ENCODE measurements at regions not wholly inside any gene's neighbourhood (a gene's known extent, or its start where the extent isn't known, plus 50 kb on each side); places are given as distances from the start of the nearest gene placed in this dataset.
"Not testable (repeated sequence)": the region's sequence is repeated elsewhere in the genome, so short reads cannot be mapped to it uniquely, and the experiment has no call there.

DNA sequence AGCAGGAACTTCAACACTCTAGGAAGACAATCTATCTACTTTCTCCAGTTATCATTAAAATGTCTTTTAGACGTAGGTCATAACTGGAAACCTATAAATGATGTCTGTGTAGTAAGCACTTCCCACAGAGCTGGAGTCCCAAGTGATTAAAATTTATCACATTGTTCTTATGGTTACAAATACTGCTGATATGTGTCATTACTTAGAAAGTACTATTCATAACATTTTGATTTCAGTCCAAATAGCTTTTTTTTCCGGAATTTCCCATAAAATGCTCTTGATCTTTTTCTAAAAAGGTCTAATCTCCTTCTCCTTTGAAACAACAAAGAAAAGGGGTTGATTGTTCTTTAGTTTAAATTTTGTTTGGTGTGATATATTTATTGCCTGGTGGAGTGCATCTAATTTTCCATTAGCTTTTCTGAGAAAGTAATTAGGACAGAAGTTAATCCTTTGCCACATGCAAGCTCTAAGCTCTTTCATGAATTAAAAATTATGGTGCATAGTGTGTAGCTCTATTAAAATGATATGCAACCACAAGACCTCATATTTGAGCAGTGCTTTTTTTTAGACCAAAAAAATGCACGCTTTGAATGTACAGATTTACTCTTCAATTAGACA is 132.7 kb upstream of the TCF21 start:
- DNase-seq (ENCODE audit: low read depth), result no peak

DNA sequence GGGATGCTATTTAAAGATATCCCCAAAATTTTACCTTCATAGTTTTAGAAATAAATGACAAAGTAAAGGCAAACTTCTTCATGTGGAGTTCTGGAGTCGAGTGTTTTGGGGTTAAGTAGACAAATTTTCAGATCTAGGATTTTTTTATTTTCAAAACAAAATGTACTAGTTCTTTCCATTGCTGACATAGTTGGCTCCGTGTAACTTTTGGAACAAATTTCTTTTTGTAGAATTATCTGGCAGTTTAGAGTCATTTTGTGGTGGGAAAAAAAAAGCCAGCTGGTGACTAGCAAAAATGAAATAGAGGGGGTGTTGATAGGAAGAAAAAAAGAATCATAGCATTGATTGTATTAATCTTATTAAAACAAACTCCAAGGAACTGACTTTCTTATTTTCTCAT is 131.6 kb upstream of the TCF21 start:
- DNase-seq (ENCODE audit: low read depth), result no peak

DNA sequence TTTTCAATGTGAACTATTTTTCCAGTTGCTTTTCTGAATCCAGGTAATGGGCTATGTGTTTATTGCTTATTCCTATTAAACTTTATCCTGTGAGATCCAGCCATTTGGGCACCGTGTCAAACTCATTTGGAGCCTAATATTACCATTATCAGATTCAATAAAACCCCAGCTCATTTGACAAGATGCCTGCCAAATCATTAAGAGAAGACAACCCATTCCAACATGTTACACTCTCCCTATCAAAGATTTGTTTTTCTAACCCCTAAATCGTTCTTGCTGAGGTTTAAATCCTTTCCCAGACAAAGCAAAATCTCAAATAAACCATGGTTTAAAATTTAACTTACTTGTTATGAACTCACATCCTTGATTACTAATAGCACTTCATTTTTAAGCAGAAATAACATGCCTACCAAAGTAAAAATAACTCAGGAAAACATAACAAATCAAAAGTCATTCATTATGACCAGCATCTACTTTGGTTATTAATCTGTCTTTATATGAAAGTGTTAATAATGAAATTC is 130.0 kb upstream of the TCF21 start:
- DNase-seq (ENCODE audit: low read depth), result no peak

DNA sequence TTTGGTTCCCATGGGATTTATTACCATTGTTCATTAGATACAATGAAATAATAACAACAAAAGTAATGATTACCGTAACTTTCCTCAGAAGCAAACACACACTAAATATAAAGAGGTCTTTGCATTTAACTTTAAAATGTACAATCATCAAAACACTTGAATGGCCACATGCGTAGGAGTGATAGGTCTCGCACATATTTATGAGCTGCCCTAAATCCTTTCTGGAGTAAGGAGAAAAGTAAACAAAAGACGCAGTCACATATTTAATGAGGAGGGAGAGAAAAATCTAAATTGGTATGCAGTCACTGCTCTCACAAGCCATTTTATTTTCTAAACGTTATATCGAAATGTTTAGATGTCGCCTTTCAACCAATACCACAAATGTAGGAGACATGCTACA is 129.4 kb upstream of the TCF21 start:
- DNase-seq (ENCODE audit: low read depth), result no peak

DNA sequence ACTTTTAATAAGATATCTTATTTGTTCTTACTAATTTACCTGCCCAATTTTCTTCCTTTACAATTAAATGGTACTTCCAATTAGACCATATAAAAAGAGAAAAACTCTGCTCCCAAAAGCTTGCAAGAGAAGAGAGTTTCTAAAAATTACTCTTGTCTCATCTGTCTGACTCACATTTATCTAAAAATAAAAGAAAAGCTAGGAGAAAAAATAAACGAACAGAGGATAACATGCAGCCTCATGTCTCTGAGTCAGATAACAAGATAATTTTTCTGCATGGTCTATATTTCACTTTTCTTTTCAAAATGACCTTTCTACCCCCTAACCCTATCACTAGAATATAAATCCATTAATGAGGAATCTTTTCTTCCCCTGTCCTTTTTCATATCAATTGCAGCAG is 127.2 kb upstream of the TCF21 start:
- DNase-seq (ENCODE audit: low read depth), result no peak

DNA sequence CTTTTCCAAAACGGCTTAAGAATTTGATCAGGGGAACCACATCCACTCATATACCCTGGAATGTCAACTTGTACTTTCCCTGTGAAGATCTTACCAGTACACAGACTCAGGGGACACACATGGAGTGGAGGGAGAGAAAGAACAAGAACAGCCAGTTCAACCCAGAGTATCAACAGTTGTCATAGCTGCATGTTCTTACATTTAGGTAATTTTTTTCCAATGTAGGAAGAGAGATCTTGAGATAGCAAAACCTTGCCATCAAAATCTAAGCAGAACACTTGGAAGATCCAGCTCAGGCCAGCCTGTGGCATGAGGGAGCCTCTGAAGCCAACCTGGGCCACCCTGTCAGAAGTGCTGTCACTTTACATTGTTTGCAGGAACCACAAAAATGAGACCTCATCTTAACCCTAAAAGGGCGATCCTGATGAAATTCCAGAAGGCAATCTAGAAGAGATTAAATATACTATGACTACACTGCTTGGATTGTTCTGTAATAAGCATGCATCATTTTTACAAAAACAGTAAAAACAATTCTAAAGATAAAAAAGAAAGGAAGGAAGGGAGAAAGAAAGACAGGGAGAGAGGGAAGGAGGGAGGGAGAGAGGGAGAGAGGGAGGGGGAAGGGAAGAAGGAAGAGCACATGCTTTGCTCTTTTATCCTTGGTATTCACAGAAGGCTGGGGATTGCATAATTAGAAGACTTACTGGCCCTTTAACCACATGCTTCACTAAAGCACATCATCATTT is 124.7 kb upstream of the TCF21 start:
- DNase-seq (ENCODE audit: low read depth), result no peak

DNA sequence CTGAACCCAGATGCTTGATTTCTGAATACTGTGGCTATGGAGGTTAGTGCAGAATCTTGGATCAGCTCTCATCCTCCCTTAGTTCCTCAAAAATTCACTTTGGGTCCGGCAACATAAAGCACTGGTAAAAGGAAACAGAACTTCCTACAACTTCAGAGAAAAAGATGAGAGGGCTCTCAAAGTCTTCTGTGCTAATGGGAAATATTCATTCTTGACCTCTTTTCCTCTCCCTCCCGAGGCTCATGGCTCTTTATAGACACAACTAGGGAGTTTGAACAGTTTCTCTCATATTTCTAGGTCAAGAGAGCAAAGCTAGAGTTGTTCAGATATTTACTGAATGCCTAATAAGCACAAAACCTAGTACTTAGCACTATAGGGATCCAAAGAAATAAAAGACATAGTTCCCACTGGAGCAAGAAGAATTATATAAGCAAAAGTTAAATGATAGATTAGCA is 124.1 kb upstream of the TCF21 start:
- no peak for DNase-seq (ENCODE audit: low read depth)

DNA sequence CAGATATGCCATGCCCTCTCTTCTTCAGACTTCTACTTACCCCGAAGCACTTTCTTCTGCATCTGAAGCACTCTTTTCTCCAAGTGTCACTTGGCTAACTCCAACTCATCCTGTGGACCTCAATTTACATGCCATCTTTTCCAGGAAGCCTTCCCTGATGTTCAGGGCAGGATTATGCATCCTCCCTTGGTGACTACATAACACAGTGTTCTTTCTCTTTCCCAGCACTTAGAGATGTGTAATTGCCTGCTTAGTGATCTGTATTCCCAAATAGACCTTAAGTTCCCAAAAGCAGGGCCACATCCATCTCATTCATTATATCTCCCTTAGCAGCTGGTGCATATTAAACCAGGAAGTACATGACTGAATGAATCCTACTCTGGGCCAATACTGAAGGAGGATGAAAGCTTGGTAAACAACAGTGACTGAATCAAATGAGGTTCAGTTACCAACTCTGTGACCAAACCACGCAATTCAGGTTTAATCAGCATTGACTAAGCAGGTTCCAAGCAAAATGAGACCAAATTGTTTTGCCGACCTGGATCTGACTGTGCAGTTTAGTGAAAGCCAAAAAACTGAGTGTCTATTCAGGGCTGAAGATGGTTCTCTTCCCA is 121.4 kb upstream of the TCF21 start:
- no peak for DNase-seq (ENCODE audit: low read depth)

DNA sequence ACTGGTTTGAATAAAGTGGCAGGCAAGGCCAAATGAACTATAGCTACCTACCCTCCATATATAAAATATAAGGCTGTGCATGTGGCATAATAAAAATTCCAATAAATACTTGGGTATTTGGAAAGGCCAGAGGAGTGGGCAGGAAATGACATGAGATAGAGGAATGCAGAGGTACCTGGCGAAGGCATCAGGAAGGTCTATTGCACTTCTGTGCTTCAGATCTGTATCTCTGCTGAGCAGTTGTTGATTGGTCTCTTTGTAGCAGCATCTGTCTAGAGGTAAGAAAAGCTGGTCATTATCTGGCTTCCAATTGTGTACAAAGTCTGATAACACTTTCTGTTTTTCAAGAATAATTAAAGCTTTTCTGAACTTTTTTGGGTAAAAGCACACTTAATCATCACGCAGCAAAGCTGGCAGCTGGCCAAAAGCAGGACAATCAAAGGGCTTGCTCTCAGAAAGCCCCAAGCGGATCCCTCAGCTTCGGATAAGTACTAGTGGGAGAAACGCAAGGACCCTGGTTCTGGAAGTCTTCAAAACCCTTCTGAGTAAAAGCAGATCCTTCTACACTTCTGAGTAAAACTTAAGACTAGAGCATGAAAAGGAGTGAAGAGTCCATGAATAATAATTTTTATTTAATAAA is 120.1 kb upstream of the TCF21 start:
- no peak for DNase-seq (ENCODE audit: low read depth)

DNA sequence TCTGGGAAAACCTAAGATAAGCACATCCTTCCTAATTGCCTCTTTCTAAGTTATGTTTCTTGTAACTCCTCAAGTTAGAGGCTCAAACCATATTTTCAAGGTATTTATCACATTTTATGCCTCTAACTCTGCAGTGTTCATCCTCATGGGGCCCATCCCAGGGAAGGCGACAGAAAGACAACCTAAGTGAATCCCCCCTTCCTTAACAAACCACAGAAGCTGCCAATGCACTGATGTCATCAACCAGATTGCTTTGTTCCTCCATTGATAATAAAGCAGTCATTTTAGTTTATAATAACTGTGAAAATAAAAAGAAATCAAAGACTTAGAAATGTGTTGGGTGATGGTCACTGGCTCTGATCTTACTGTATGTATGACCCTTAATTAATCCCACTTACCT is 119.5 kb upstream of the TCF21 start:
- no peak for DNase-seq (ENCODE audit: low read depth)

DNA sequence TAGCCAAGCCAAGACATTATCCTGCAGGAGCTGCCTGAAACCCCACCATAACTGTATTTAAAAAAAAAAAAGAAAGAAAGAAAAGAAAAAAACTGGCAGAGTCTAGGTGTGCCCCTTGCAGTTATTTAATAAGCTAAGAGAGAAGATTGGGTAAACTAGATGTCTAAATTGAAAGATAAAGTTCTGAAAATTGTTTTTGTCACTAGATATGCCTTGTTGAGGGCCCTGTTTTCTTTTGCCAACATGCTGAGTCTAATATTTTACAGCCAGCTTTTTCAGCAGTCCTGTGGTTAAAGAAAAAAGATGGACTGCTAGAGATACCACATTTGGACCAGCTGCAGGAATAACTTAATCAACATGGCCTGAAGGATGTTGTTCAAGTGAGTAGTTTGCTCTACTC is 116.3 kb upstream of the TCF21 start:
- DNase-seq (ENCODE audit: low read depth), result no peak

DNA sequence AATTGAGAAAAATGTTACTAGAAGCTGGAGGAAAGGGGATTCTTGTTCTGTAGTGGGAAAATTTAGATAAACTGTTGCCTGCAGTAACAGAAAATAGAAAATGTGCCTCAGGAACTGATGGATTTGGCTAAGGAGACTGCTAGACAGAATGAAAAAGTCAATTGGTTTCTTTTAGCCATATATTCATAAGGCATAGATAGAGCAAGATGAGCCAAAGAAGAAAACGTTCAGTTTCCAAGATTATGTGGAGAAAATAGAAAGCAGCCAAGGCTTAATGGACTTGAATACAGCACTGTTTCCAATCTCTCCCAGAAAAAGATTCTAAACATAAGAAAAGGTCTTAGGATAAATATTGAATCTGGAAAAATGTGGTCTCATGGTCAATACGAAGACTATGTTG is 115.1 kb upstream of the TCF21 start:
- DNase-seq (ENCODE audit: low read depth), result no peak

DNA sequence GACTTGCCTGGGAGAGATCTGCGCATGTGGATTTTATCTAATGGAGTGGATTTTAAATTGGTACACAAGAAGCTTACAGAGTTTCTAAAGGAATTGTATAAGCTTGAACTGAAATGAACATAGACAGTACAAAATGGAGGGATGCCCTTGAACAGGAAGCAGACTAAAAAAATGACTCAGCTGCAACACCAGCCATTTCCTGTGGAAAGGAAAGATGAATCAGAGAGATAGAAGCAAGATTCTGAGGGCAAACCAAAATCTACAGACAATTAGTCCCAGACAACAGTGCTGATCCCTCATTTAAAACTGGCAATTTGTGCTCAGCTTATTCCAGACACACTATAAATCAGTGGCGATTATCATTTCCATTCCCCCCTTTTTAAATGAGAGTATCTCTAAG is 114.6 kb upstream of the TCF21 start:
- DNase-seq (ENCODE audit: low read depth), result no peak

DNA sequence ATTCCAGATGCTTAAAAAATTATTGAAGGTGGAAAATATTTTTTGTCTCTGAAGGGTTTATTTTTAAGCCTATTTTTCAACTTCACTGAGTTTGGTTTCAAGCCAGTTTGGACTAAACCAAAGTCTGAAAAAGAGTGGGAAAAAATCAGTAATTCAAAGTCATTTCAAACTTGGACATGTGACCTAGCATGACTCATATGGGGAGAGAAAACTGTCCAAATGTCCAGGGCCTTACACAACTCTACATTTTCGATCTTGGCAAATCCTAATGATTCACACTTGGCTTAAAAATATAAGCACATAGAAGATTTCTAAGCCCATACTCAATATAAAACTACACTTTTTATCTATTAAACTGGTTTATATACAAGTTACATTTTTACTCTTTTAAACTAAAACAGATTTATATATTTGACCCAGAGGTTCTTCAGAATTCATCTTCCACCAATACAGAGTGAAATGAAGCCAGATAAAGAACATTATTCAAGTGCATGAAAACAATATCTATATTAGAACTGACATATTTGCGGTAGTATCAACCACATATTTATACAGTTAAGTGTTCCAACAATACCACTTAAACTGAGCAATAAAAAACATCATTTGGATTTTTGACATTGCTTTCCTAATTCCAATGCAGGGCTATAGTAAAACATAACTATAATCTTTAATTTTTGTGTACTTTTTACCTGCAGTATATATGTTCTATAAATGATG is 110.3 kb upstream of the TCF21 start:
- DNase-seq (ENCODE audit: low read depth), result no peak

DNA sequence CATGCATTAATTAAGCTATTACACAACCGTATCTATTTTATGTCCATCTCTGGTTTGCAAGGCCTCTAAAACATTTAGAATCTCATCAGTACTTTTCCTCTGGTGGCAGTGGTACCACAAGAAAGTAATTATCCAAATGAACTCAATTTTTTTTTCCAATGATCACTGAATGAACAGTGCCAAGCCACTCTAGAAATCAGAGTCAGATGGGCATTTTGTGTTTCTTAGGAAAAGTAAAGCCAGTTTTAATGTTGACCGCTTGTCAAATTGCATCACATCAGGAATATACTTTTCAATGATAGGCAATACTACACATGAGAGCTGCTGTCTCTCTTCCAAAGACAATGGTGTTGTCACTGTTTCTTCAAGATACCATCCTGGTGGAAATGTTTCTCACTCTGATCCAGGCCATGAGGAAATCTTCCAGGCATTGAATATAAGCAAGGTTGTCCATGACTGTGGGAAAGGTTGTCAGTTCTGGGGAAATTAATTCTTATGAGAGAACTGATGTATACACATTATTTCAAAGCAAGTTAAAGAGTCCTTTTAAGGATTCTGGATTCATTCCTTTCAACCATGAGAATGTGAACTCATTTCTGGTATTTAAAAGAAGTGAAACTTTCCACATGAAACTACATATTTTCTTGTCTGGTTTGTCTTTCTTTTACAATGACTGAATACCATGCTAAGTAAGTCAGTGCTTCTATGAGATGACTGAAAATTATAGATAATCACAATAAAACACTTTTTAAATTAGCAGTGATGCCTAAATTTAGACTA is 108.8 kb upstream of the TCF21 start:
- no peak for DNase-seq (ENCODE audit: low read depth)

DNA sequence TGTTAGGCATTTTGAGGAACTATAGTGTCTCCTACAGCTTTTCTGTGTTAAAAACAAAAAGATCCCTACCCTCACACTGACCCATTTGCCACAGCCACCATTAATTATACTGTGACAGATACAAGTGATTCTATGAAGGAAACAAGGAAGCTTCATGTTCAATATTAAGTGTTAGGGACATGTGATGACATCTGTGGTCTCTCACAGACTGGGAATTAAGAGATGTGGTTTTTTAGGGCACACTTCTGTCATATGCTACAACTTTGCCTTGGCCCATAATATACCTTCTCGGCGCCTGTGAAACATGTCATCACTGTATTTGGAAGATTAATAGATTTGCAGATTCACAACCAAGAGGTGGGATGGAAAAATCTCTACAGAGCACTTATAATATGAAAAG is 102.9 kb upstream of the TCF21 start:
- DNase-seq (ENCODE audit: low read depth), result no peak

DNA sequence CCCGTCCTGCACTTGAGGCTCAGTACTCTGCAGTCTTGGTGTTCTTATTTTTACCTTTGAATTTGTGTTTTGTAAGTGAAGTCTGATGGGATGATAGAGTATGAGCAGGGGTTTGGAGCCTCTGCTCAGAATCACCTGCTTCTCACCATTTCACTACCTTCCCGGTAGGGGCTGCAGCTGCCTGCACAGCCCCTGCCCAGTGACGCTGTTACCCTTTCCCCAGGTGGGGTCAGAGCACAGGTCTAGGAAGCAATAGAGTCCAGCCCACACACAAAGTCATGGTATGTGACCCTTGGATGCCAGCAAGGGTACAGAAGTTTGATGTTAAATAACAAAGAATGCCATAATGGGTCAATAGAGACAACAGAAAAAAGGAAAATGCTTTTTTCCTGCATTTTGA is 101.8 kb upstream of the TCF21 start:
- DNase-seq (ENCODE audit: low read depth), result no peak

DNA sequence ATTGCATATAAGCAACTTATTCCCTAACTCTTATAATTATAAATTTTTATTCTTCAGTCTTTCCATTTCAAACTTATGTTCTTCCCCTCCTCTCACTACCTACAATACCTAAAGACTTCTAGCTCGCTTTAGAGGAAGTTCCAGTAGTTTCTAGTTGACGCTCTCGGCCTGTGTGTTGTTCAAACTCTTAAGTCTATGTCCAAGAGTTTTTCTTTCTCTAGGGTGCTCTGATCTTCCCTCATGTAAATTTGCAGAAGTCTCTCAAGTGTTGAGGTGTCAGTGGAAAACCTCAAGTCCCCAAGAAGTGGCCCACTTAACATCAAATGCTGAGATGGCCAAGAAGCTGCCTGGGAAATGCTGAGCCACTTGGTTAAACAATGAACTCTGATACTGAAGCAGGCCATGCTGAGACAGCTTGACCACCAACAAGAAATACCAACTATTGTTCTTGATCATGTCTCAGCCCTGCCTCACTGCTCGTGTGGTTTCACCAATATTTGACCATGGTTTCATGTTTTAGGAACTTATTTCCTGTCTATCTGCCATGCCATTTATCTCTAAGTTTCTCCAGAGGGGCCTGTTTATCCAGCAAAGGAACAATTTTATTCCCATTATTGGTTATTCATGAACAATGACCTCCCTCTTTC is 100.9 kb upstream of the TCF21 start:
- no peak for DNase-seq (ENCODE audit: low read depth)

DNA sequence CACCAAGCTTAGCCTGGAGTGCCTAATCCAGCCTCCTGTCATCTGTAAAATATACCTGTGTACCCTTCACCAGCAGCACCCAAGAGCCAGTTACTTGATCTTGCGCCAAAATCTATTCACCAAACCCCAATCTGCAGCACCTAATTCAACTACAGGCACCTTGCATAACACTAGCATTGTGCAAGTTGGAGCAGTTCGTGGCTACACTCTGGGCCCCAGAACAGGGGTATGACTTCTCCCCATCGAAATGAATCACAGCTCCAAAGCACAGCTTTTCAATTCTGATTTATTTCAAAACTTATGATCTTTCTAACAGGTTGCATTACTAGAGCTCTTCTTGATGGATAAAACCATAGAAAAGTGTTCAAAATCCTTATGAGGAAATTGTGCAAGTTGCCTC is 100.4 kb upstream of the TCF21 start:
- no peak for DNase-seq (ENCODE audit: low read depth)

DNA sequence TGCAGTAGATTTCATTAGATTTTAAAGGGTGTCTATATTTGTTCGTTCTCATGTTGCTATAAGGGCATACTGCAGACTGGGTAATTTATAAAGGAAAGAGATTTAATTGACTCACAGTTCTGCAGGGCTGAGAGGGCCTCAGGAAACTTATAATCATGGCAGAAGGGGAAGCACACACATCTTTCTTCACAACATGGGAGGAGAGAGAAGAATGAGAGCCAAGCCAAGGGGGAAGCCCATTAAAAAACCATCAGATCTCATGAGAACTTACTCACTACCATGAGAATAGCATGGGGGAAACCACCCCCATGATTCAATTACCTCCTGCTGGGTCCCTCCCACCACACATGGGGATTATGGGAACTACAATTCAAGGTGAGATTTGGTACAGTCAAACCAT is 99.5 kb upstream of the TCF21 start:
- not testable (repeated sequence) for DNase-seq (ENCODE audit: low read depth)

DNA sequence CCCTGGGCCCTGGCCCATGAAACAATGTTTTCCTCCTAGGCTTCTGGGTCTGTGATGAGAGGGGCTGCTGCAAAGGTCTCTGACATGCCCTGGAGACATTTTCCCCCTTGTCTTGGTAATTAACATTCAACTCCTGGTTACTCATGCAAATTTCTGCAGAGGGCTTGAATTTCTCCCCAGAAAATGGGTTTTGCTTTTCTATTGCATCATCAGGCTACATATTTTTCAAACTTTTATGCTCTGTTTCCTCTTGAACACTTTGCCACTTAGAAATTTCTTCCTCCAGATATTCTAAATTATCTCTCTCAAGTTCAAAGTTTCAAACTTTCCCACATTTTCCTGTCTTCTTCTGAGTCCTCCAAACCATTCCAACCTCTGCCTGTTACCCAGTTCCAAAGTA is 98.2 kb upstream of the TCF21 start:
- not testable (repeated sequence) for DNase-seq (ENCODE audit: low read depth)

Measured in activated T-cell treated with anti-CD3 and anti-CD28 coated beads for 24 hours (primary cell).